GM19043 (cell line): ENCODE measurements at regions not wholly inside any gene's neighbourhood (a gene's known extent, or its start where the extent isn't known, plus 50 kb on each side); places are given as distances from the start of the nearest gene placed in this dataset.
"Not testable (repeated sequence)": the region's sequence is repeated elsewhere in the genome, so short reads cannot be mapped to it uniquely, and the experiment has no call there.

Experiments used
- ATAC-seq: cut with Tn5 transposase; IDR thresholded peaks from one replicate; pipeline ENCODE4 v1.9.1; 2021; ENCODE audit warnings: low read depth; ENCODE audit not compliant: unreplicated experiment

GRCh38 chr13:104510422-104510821 lies 1444.2 kb upstream of the SLC10A2 start:
- ATAC-seq, result no peak

- not testable (repeated sequence) for ATAC-seq
Observed at GRCh38 chr13:104493502-104493901, 1427.3 kb upstream of the SLC10A2 start.

- ATAC-seq, result no peak
Observed at GRCh38 chr13:104491916-104492315, 1425.7 kb upstream of the SLC10A2 start.

- ATAC-seq, result no peak
Observed at GRCh38 chr13:104487006-104487405, 1420.8 kb upstream of the SLC10A2 start.

GRCh38 chr13:104485571-104485970 lies 1419.4 kb upstream of the SLC10A2 start:
- no peak for ATAC-seq

GRCh38 chr13:104483631-104484030 lies 1417.4 kb upstream of the SLC10A2 start:
- ATAC-seq, result no peak

GRCh38 chr13:104477261-104477660 lies 1411.0 kb upstream of the SLC10A2 start:
- no peak for ATAC-seq

GRCh38 chr13:104473936-104474335 lies 1407.7 kb upstream of the SLC10A2 start:
- no peak for ATAC-seq

GRCh38 chr13:104466016-104466415 lies 1399.8 kb upstream of the SLC10A2 start:
- ATAC-seq, result no peak

GRCh38 chr13:104461049-104461448 lies 1394.8 kb upstream of the SLC10A2 start:
- ATAC-seq, result no peak

GRCh38 chr13:104460554-104460953 lies 1394.3 kb upstream of the SLC10A2 start:
- ATAC-seq, result no peak

- ATAC-seq, result no peak
Observed at GRCh38 chr13:104450006-104450405, 1383.8 kb upstream of the SLC10A2 start.

GRCh38 chr13:104447348-104447747 lies 1381.1 kb upstream of the SLC10A2 start:
- no peak for ATAC-seq

- ATAC-seq, result no peak
Observed at GRCh38 chr13:104442536-104442935, 1376.3 kb upstream of the SLC10A2 start.

GRCh38 chr13:104436555-104436954 lies 1370.3 kb upstream of the SLC10A2 start:
- no peak for ATAC-seq

GRCh38 chr13:104431895-104432294 lies 1365.7 kb upstream of the SLC10A2 start:
- no peak for ATAC-seq

GRCh38 chr13:104426435-104426834 lies 1360.2 kb upstream of the SLC10A2 start:
- ATAC-seq, result no peak

- ATAC-seq, result no peak
Observed at GRCh38 chr13:104422668-104423067, 1356.5 kb upstream of the SLC10A2 start.

- no peak for ATAC-seq
Observed at GRCh38 chr13:104416973-104417372, 1350.8 kb upstream of the SLC10A2 start.

GRCh38 chr13:104414771-104415170 lies 1348.6 kb upstream of the SLC10A2 start:
- ATAC-seq, result no peak

GRCh38 chr13:104414181-104414580 lies 1348.0 kb upstream of the SLC10A2 start:
- ATAC-seq, result no peak

GRCh38 chr13:104411141-104411765 lies 1345.0 kb upstream of the SLC10A2 start:
- no peak for ATAC-seq

- ATAC-seq, result no peak
Observed at GRCh38 chr13:104408733-104409132, 1342.5 kb upstream of the SLC10A2 start.
